ENCODE measurements at regions not wholly inside any gene's neighbourhood (a gene's known extent, or its start where the extent isn't known, plus 50 kb on each side); places are given as distances from the start of the nearest gene placed in this dataset.
A peak's percentile ranks its signal among the peaks of the same experiment; 100 is the strongest.

DNA sequence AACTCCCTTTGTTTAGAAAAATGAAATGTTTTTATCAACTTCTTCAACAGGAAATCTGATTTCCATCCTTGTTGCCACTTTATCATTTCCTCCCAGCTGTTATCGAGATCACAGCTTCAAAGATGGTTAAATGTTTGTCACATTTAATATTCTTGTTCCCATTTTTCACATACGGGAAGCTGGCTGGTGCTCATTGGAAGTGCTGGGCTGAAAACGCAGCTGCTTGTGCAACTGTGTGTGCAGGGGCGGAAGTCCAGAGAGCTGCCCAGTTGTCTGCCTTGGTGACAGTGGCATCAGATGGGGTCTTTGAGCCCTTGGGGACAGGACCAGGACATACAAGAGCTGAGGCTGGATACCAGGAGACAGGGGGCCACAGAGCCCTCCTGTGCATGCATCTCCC lies 549.2 kb upstream of the CDH11 start:
- no peaks in the 10 kb centered on the region for H3K27me3 ChIP-seq (ENCODE audit: control insufficient read depth, insufficient read depth, low read length)
- 100% methylated on average over 3 of the region's 4 CpGs for WGBS (ENCODE audit: insufficient coverage)
- no peak for DNase-seq (ENCODE audit: low read depth in 4 of 6, low spot score in 6 of 6)
- H3K4me3 ChIP-seq (ENCODE audit: low read depth, low read length): no peak overlapping the region
- H3K27ac ChIP-seq (ENCODE audit: low read depth, low read length): no peak overlapping the region
- no peaks in the 10 kb centered on the region for H3K36me3 ChIP-seq (ENCODE audit: control insufficient read depth, insufficient read depth, low read length)
- H3K9me3 ChIP-seq (ENCODE audit: control insufficient read depth, insufficient read depth, low read length): peaks cover 2% of the 10 kb centered on the region
- peaks cover 8% of the 10 kb centered on the region for H3K4me1 ChIP-seq (ENCODE audit: control insufficient read depth, insufficient read depth, low read length)

DNA sequence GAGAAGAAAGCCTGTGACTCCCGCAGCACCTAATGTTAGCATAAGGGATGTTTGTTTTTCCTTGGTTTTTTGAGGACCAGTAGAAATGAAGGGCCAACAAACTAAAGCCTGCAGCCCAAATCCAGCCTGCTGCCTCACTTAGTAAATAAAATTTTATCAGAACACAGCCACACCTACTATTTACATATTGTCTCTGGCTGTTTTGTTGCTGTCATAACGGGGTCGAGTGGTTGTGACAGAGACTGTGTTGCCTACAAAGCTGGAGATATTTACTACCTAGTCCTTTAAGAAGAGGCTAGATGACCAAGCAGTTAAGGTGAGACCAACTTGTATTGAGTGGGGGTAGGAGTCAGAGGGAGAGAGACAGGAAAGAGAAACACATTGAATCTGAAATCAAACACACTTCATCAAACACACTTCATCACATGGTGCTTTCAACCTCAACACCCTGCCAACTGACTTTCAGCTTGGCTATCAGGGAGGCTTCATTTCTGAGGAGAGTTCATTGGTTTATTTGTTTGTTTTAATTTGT lies 546.3 kb upstream of the CDH11 start:
- Histone ChIP-seq H3K27me3 (ENCODE audit: control insufficient read depth, insufficient read depth, low read length) (no peaks in the 10 kb centered on the region), H3K4me1 (ENCODE audit: control insufficient read depth, insufficient read depth, low read length) (peaks cover 8% of the 10 kb centered on the region), H3K36me3 (ENCODE audit: control insufficient read depth, insufficient read depth, low read length) (no peaks in the 10 kb centered on the region), H3K9me3 (ENCODE audit: control insufficient read depth, insufficient read depth, low read length) (peaks cover 2% of the 10 kb centered on the region), H3K27ac (ENCODE audit: low read depth, low read length) (no peak overlapping the region), H3K4me3 (ENCODE audit: low read depth, low read length) (no peak overlapping the region)
- no CpG with 5 or more reads among the region's 3 CpGs for WGBS (ENCODE audit: insufficient coverage)
- no peak for DNase-seq (ENCODE audit: low read depth in 4 of 6, low spot score in 6 of 6)

DNA sequence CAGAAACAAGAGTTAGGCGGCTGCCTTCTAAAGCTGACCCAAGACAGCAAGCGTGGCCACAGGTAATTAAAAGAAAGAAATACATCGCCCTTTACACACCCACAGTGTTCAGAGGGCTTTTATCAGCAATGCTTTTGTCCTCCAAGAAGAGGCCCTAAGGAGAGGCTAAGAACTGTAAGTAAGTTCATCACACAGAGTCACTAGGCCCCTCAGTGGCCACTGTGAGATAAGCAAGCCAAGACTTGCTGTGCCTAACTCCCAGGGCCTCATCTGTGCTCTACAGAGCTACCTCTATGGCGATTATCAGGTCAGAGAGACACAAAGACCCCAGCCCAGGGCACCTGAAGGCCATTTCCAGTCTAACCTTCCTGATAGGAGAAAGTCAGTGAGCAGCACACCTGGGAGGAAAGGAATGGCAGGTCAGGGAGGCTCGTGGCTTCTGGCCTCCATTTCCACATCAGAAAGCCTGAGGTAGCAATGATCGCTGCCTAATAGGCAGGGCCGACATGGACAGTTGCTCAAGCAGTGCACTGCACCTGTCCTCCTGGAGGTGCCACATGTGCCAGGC lies 545.2 kb upstream of the CDH11 start:
- 93% methylated on average over 3 of the region's 7 CpGs for WGBS (ENCODE audit: insufficient coverage)
- peak in 1 of 6 donors; percentile 49 for DNase-seq (ENCODE audit: low read depth in 4 of 6, low spot score in 6 of 6)
- H3K4me3 ChIP-seq (ENCODE audit: low read depth, low read length): no peak overlapping the region
- peaks cover 8% of the 10 kb centered on the region for H3K4me1 ChIP-seq (ENCODE audit: control insufficient read depth, insufficient read depth, low read length)
- H3K9me3 ChIP-seq (ENCODE audit: control insufficient read depth, insufficient read depth, low read length): peaks cover 2% of the 10 kb centered on the region
- no peaks in the 10 kb centered on the region for H3K27me3 ChIP-seq (ENCODE audit: control insufficient read depth, insufficient read depth, low read length)
- H3K27ac ChIP-seq (ENCODE audit: low read depth, low read length): peak overlapping the region; percentile 17
- no peaks in the 10 kb centered on the region for H3K36me3 ChIP-seq (ENCODE audit: control insufficient read depth, insufficient read depth, low read length)

DNA sequence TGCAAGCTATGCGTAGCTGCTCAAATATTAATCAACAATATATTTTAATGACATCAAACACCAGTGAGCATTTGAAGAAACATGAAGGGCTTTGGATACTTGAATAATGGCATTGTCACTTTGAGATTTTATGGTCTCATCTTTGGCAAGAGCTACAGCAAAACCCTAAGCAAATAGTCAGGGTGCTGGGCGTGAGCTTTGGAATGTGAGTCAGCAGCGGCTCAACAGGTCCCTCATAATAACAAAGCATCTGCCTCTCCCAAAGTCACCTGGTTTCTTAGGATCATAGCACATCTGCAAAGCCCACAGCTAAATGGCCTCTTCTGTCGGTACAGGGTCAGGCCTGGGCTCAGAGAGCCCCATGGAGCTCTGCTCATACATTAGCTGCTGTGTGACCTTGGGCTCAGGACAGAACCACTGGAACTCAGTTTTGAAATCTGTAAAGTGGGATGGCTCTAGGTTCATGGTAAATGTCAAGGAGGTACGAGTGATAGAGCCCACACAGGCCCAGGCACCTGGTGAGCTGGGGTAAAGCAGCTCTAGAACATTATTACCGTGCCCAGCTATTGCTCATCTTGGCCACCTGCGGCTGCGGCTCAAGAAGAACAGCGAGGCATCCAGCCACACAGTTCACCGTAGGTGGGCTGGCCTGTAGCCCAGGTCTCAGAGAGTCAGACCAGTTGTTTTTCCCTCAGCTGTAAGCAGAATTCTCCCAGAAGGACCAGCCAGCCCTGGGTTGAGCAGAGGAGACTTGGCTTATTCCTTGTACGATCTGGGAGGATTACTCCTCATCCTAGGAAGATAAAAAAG lies 544.5 kb upstream of the CDH11 start:
- H3K4me1 ChIP-seq (ENCODE audit: control insufficient read depth, insufficient read depth, low read length): peaks cover 8% of the 10 kb centered on the region
- H3K4me3 ChIP-seq (ENCODE audit: low read depth, low read length): no peak overlapping the region
- no peaks in the 10 kb centered on the region for H3K36me3 ChIP-seq (ENCODE audit: control insufficient read depth, insufficient read depth, low read length)
- peak overlapping the region; percentile 17 for H3K27ac ChIP-seq (ENCODE audit: low read depth, low read length)
- no peaks in the 10 kb centered on the region for H3K9me3 ChIP-seq (ENCODE audit: control insufficient read depth, insufficient read depth, low read length)
- WGBS (ENCODE audit: insufficient coverage): 61% methylated on average over 9 of the region's 11 CpGs
- peak in 1 of 6 donors; percentile 56 for DNase-seq (ENCODE audit: low read depth in 4 of 6, low spot score in 6 of 6)
- H3K27me3 ChIP-seq (ENCODE audit: control insufficient read depth, insufficient read depth, low read length): no peaks in the 10 kb centered on the region

DNA sequence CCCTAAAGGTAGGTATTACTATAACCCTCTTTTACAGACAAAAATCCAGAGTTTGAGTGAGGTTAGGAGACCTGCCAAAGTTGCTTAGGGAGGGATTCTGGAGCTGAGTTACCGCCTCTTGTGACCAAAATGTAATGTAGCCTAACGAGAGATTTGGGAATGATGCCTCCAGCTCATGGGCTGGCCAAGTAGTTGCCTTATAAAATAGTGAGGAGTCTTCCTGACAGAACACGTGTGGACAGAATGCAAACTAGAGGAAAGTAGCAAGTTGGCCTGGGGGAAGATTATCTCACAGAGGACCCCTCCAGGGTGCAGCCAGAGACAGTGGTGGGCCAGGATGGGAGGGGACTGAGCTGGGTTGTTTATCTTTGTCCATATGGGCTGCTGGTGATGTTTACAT lies 543.7 kb upstream of the CDH11 start:
- WGBS (ENCODE audit: insufficient coverage): 54% methylated on average over 3 of the region's 3 CpGs
- H3K36me3 ChIP-seq (ENCODE audit: control insufficient read depth, insufficient read depth, low read length): no peaks in the 10 kb centered on the region
- peaks cover 4% of the 10 kb centered on the region for H3K4me1 ChIP-seq (ENCODE audit: control insufficient read depth, insufficient read depth, low read length)
- no peak overlapping the region for H3K27ac ChIP-seq (ENCODE audit: low read depth, low read length)
- H3K9me3 ChIP-seq (ENCODE audit: control insufficient read depth, insufficient read depth, low read length): no peaks in the 10 kb centered on the region
- H3K4me3 ChIP-seq (ENCODE audit: low read depth, low read length): no peak overlapping the region
- no peaks in the 10 kb centered on the region for H3K27me3 ChIP-seq (ENCODE audit: control insufficient read depth, insufficient read depth, low read length)
- DNase-seq (ENCODE audit: low read depth in 4 of 6, low spot score in 6 of 6): no peak

DNA sequence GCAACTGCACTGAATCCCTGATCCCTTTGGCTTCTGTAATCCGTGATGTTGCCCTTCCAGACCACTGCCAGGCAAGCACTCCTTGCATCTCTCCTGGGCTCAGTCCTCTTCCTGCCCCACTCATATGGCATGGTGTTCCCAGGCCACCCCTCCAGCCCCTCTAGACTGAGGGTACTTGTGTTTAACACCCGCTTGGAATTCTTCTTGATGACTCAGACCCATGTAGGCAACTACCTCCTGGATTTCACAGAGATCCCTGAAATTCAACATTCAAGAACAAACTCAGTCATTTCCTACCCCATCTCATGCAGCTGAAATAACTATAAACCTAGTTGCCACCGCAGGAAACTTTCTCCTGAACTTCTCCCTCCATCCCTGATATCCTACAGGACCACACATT lies 541.9 kb upstream of the CDH11 start:
- no peak for DNase-seq (ENCODE audit: low read depth in 4 of 6, low spot score in 6 of 6)
- no peak overlapping the region for H3K4me3 ChIP-seq (ENCODE audit: low read depth, low read length)
- H3K9me3 ChIP-seq (ENCODE audit: control insufficient read depth, insufficient read depth, low read length): no peaks in the 10 kb centered on the region
- H3K4me1 ChIP-seq (ENCODE audit: control insufficient read depth, insufficient read depth, low read length): peaks cover 11% of the 10 kb centered on the region
- no peaks in the 10 kb centered on the region for H3K27me3 ChIP-seq (ENCODE audit: control insufficient read depth, insufficient read depth, low read length)
- no peak overlapping the region for H3K27ac ChIP-seq (ENCODE audit: low read depth, low read length)
- WGBS (ENCODE audit: insufficient coverage): 89% methylated on average over 2 of the region's 3 CpGs
- no peaks in the 10 kb centered on the region for H3K36me3 ChIP-seq (ENCODE audit: control insufficient read depth, insufficient read depth, low read length)

DNA sequence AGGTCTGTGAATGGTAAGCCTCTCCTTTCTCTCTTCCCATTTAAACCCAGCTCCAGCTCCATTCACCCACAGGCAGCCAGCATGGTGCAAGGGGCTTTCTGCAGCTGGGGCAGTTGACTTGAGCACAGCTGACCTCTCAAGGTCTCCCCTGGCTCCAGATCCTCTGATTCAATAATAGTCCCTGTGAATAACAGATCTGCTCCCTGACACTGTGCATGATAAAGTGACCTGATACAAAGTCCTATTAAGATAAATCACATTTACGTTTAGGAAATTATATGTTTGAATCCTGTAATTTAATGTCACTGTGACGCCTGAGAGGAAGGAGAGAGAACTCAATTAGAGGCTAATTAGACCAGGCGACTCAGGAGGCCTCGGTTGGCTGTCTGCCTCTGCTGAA lies 540.4 kb upstream of the CDH11 start:
- Histone ChIP-seq H3K9me3 (ENCODE audit: control insufficient read depth, insufficient read depth, low read length) (no peaks in the 10 kb centered on the region), H3K4me1 (ENCODE audit: control insufficient read depth, insufficient read depth, low read length) (peaks cover 15% of the 10 kb centered on the region), H3K4me3 (ENCODE audit: low read depth, low read length) (no peak overlapping the region), H3K27ac (ENCODE audit: low read depth, low read length) (no peak overlapping the region), H3K36me3 (ENCODE audit: control insufficient read depth, insufficient read depth, low read length) (no peaks in the 10 kb centered on the region), H3K27me3 (ENCODE audit: control insufficient read depth, insufficient read depth, low read length) (no peaks in the 10 kb centered on the region)
- DNase-seq (ENCODE audit: low read depth in 4 of 6, low spot score in 6 of 6): no peak
- no CpG with 5 or more reads among the region's 4 CpGs for WGBS (ENCODE audit: insufficient coverage)

DNA sequence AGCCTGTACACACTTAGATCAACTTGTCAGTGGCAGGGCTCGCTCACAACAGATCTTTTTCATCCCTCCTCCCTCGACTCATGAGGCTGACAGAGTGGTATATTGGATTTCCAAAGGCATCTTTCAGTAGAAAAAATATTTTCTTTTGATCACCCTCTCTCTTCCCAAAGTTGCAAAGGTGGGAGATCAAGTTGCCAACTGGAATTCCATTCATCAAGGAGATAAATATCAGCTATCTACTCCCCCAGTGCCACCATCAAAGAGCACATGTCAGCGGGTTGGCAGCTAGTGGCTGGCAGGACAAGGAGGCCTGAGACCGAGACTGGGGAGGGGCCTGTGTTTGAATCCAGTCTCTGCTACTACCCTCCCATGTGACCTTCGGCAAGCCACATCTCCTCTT lies 539.7 kb upstream of the CDH11 start:
- no peak for DNase-seq (ENCODE audit: low read depth in 4 of 6, low spot score in 6 of 6)
- Histone ChIP-seq H3K27ac (ENCODE audit: low read depth, low read length) (no peak overlapping the region), H3K36me3 (ENCODE audit: control insufficient read depth, insufficient read depth, low read length) (no peaks in the 10 kb centered on the region), H3K4me1 (ENCODE audit: control insufficient read depth, insufficient read depth, low read length) (peaks cover 19% of the 10 kb centered on the region), H3K4me3 (ENCODE audit: low read depth, low read length) (no peak overlapping the region), H3K27me3 (ENCODE audit: control insufficient read depth, insufficient read depth, low read length) (no peaks in the 10 kb centered on the region), H3K9me3 (ENCODE audit: control insufficient read depth, insufficient read depth, low read length) (no peaks in the 10 kb centered on the region)
- WGBS (ENCODE audit: insufficient coverage): no CpG with 5 or more reads among the region's 5 CpGs

DNA sequence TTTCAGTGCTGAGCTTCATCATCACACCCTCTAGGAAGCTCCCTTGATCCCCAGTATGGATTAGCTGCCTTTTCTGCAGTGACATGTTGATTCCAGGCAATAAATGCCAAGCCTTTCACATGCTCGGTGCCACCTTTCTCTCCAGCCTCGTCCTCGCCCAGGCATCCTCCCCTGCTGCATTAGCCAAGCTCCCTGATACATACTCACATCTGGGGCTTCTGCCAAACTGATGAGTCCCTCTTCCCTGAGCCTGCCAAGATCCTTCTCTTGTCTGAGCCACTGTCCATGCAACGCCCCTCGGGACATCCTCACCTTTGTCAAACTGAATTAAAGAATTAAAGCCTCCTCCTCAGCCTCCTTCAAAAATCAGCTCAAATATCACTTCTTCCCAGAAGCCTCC lies 538.5 kb upstream of the CDH11 start:
- Histone ChIP-seq H3K36me3 (ENCODE audit: control insufficient read depth, insufficient read depth, low read length) (no peaks in the 10 kb centered on the region), H3K27me3 (ENCODE audit: control insufficient read depth, insufficient read depth, low read length) (no peaks in the 10 kb centered on the region), H3K4me1 (ENCODE audit: control insufficient read depth, insufficient read depth, low read length) (peaks cover 27% of the 10 kb centered on the region), H3K27ac (ENCODE audit: low read depth, low read length) (no peak overlapping the region), H3K4me3 (ENCODE audit: low read depth, low read length) (no peak overlapping the region), H3K9me3 (ENCODE audit: control insufficient read depth, insufficient read depth, low read length) (no peaks in the 10 kb centered on the region)
- DNase-seq (ENCODE audit: low read depth in 4 of 6, low spot score in 6 of 6): peak in 1 of 6 donors; percentile 30
- WGBS (ENCODE audit: insufficient coverage): 68% methylated on average over 5 of the region's 5 CpGs

DNA sequence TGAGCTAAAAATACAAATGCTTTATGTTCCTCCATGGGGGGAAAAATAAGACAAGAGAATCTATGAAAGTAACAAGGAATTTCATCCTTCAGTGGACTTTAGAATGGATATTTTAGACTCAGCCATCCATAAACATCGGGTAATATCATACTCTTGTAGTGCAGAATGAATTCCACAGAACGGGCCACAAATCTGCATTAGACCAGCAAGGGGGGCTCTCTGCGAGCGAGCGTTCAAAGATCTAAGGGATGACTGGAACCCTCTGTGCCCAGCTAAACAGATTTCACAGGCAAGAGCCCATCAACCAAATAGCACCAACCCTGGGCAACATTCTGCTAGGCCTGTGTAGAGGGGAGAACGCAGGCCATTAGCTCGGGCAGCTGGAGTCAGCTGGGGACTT lies 537.9 kb upstream of the CDH11 start:
- 97% methylated on average over 7 of the region's 7 CpGs for WGBS (ENCODE audit: insufficient coverage)
- H3K4me1 ChIP-seq (ENCODE audit: control insufficient read depth, insufficient read depth, low read length): peaks cover 27% of the 10 kb centered on the region
- no peaks in the 10 kb centered on the region for H3K9me3 ChIP-seq (ENCODE audit: control insufficient read depth, insufficient read depth, low read length)
- no peaks in the 10 kb centered on the region for H3K36me3 ChIP-seq (ENCODE audit: control insufficient read depth, insufficient read depth, low read length)
- no peak overlapping the region for H3K27ac ChIP-seq (ENCODE audit: low read depth, low read length)
- peak in 1 of 6 donors; percentile 46 for DNase-seq (ENCODE audit: low read depth in 4 of 6, low spot score in 6 of 6)
- no peak overlapping the region for H3K4me3 ChIP-seq (ENCODE audit: low read depth, low read length)
- no peaks in the 10 kb centered on the region for H3K27me3 ChIP-seq (ENCODE audit: control insufficient read depth, insufficient read depth, low read length)
